CD4-positive, alpha-beta memory T cell (primary cell): ENCODE measurements at regions not wholly inside any gene's neighbourhood (a gene's known extent, or its start where the extent isn't known, plus 50 kb on each side); places are given as distances from the start of the nearest gene placed in this dataset.

ENCODE experiments used
- CTCF ChIA-PET: fragments of 350-600 bp; sonication (Branson Sonifier 250); formaldehyde crosslinking; loops from one replicate; lab custom pipeline; 2021; ENCODE audit warnings: inconsistent platforms; ENCODE audit not compliant: partially characterized antibody; lab: Charles Lee
- POLR2A ChIA-PET: fragments of 350-600 bp; sonication (Branson Sonifier 250); formaldehyde crosslinking; loops from one replicate; lab custom pipeline; 2021; ENCODE audit not compliant: partially characterized antibody; lab: Charles Lee
- DNase-seq, 5 donors: peaks; one replicate each; pipeline versions ENCODE4 v3.0.0 to v3.0.0-alpha.2; 2020 to 2022; ENCODE audit warnings: mixed read lengths in 1 of 5
- H3K27ac ChIP-seq: one replicate; pipeline ENCODE4 v1.7.0; 2013; ENCODE audit warnings: low read depth, low read length
- H3K27me3 ChIP-seq: 2 replicates; pipeline ENCODE4 v1.7.0; 2013; ENCODE audit warnings: mild to moderate bottlenecking, low read length, moderate library complexity; ENCODE audit not compliant: insufficient read depth
- H3K36me3 ChIP-seq: 2 replicates; pipeline ENCODE4 v1.7.0; 2013; ENCODE audit warnings: mild to moderate bottlenecking, low read length, moderate library complexity; ENCODE audit not compliant: insufficient read depth
- H3K4me1 ChIP-seq: 2 replicates; pipeline ENCODE4 v1.7.0; 2013; ENCODE audit warnings: mild to moderate bottlenecking, low read length, moderate library complexity; ENCODE audit not compliant: insufficient read depth
- H3K4me3 ChIP-seq, 2 donors: one replicate each; pipeline ENCODE4 v1.7.0; 2013; ENCODE audit warnings: low read length in 2 of 2, mild to moderate bottlenecking in 1 of 2
- H3K9me3 ChIP-seq, 2 donors: one replicate each; pipeline ENCODE4 v1.7.0; 2013; ENCODE audit warnings: low read length in 2 of 2, control low read depth in 1 of 2; ENCODE audit not compliant: control insufficient read depth in 1 of 2
- H3K27ac Mint-ChIP-seq, 7 donors: one replicate each; pipeline ENCODE4 v1.8.0; 2020 to 2021; ENCODE audit warnings: mixed read lengths in 7 of 7, mild to moderate bottlenecking in 6 of 7, inconsistent platforms in 3 of 7, moderate library complexity in 3 of 7
- H3K27me3 Mint-ChIP-seq, 2 donors: one replicate each; pipeline ENCODE4 v1.8.0; 2020 to 2021; ENCODE audit warnings: mixed read lengths in 2 of 2
- H3K36me3 Mint-ChIP-seq, 2 donors: one replicate each; pipeline ENCODE4 v1.8.0; 2020 to 2021; ENCODE audit warnings: mixed read lengths in 2 of 2, inconsistent platforms in 1 of 2, mild to moderate bottlenecking in 1 of 2
- H3K4me1 Mint-ChIP-seq, 4 donors: one replicate each; pipeline ENCODE4 v1.8.0; 2020 to 2021; ENCODE audit warnings: mixed read lengths in 4 of 4, mild to moderate bottlenecking in 1 of 4
- H3K4me3 Mint-ChIP-seq, 8 donors: one replicate each; pipeline ENCODE4 v1.8.0; 2020 to 2021; ENCODE audit warnings: mixed read lengths in 8 of 8, mild to moderate bottlenecking in 7 of 8, moderate library complexity in 6 of 8, inconsistent platforms in 3 of 8
- H3K9me3 Mint-ChIP-seq, 8 donors: one replicate each; pipeline ENCODE4 v1.8.0; 2020 to 2021; ENCODE audit warnings: mixed read lengths in 8 of 8, mild to moderate bottlenecking in 5 of 8, inconsistent platforms in 3 of 8, moderate library complexity in 1 of 8
- intact Hi-C: fragments of 100-400 bp; cut with micrococcal nuclease; formaldehyde crosslinking; loops from one replicate; pipeline ENCODE4 v1.15.1; 2023

DNA sequence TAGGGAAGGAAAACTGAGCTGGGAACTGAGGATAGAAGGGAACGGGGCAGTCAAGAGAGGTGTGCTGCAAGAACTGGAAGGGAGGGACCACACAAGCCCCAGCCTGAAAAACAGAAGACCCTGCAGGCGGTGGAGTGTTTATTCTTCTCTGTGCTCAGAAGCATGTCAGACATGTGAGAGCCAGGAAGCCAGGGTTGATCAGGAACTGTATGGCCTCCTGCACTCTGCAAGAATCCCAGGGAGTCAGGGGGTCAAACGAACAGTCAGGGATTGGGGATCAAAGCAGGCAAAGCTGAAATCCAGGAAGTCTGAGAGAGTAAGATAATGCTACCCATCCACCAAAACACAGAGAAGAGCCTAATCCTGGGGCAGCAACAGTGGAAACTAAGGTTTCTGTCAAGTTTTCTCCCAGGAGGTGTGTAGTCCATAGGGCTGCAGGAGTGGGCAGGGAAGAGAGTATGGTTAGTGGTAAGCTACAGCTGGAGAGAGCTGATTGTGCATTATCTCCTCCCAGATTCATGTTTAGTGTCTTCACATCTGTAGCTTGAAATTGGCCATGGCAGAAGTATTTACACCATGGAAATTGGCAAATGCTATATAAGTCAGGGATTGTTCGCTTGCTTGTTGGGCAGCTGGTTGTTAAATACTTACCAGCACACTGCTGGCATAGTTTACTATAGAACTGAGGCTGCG, 115.4 kb upstream of the SLC44A1 start:
- H3K9me3 Mint-ChIP-seq: peaks cover 0 to 3% (median 0%) of the 10 kb centered on the region in 8 donors
- Histone ChIP-seq H3K4me3 (no peak overlapping the region), H3K9me3 (no peaks in the 10 kb centered on the region), H3K27ac (no peak overlapping the region), H3K36me3 (no peaks in the 10 kb centered on the region), H3K4me1 (peaks cover 47% of the 10 kb centered on the region), H3K27me3 (no peaks in the 10 kb centered on the region)
- H3K27me3 Mint-ChIP-seq: peaks cover 0 to 1% of the 10 kb centered on the region in 2 donors
- peak overlapping the region; percentile 13 to 84 (median 65) for H3K27ac Mint-ChIP-seq
- peak overlapping the region; percentile 9 to 71 (median 60) for H3K4me3 Mint-ChIP-seq
- DNase-seq: no peak
- ChIA-PET POLR2A (interaction anchor here (0.7 to 1.9 kb wide), 4 partner anchors 12 to 138 kb away, joined by 3 to 13 read pairs (median 4); partner anchors contain the start of gene SLC44A1), CTCF (interaction anchor here (1.0 to 1.3 kb wide), 3 partner anchors 15 to 266 kb away, joined by 3 to 5 read pairs (median 4); no protein-coding TSS in a partner anchor)
- intact Hi-C loops: loop anchor here (1.0 to 10.0 kb wide), 5 partner anchors 14 to 1037 kb away; partner anchors contain the start of genes SLC44A1 and SMC2
- no peaks in the 10 kb centered on the region for H3K36me3 Mint-ChIP-seq
- peaks cover 40 to 75% (median 53%) of the 10 kb centered on the region in 4 donors for H3K4me1 Mint-ChIP-seq

DNA sequence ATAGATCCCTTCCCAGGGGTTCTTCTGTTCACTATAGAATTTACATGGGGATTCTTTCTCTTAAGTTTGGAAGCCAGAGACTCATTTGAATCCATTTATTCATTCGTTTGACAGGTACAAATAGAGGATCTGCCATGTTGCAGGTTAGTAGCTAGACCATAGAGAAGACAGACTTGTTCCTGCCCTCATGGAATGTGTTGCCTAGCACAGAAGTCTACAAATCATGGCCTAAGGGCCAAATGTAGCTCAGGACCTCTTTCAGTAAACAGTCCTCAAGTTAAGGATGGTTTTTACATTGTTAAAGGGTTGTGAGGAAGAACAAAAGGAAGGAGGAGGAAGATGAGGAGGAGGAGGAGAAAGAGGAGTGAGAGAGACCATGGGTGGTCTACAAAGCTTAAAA, 114.7 kb upstream of the SLC44A1 start:
- H3K27me3 ChIP-seq: no peaks in the 10 kb centered on the region
- ChIA-PET POLR2A (interaction anchor here (0.9 kb wide), 1 partner anchor 138 kb away, joined by 3 read pairs; no protein-coding TSS in a partner anchor), CTCF (interaction anchor here (1.0 to 1.3 kb wide), 2 partner anchors 203 to 267 kb away, joined by 4 to 5 read pairs; no protein-coding TSS in a partner anchor)
- no peak for DNase-seq
- no peak overlapping the region for H3K4me3 ChIP-seq
- Mint-ChIP-seq H3K27me3 (peaks cover 0 to 1% of the 10 kb centered on the region in 2 donors), H3K4me3 (no peak overlapping the region), H3K36me3 (no peaks in the 10 kb centered on the region), H3K27ac (peak overlapping the region in 3 of 7 donors; percentile 30 to 84 (median 62)), H3K4me1 (peaks cover 39 to 75% (median 54%) of the 10 kb centered on the region in 4 donors), H3K9me3 (peaks cover 0 to 3% (median 0%) of the 10 kb centered on the region in 8 donors)
- peaks cover 47% of the 10 kb centered on the region for H3K4me1 ChIP-seq
- H3K36me3 ChIP-seq: no peaks in the 10 kb centered on the region
- no peaks in the 10 kb centered on the region for H3K9me3 ChIP-seq
- no peak overlapping the region for H3K27ac ChIP-seq
- intact Hi-C loops: loop anchor here (2.0 to 10.0 kb wide), 3 partner anchors 115 to 1037 kb away; partner anchors contain the start of genes SLC44A1 and SMC2

- Mint-ChIP-seq H3K36me3 (no peaks in the 10 kb centered on the region), H3K27me3 (peaks cover 0 to 1% of the 10 kb centered on the region in 2 donors), H3K4me1 (peaks cover 34 to 62% (median 47%) of the 10 kb centered on the region in 4 donors), H3K9me3 (peaks cover 0 to 3% (median 0%) of the 10 kb centered on the region in 8 donors), H3K27ac (peak overlapping the region in 1 of 7 donors; percentile 61), H3K4me3 (no peak overlapping the region)
- H3K4me1 ChIP-seq: peaks cover 32% of the 10 kb centered on the region
- no peaks in the 10 kb centered on the region for H3K36me3 ChIP-seq
- H3K9me3 ChIP-seq: no peaks in the 10 kb centered on the region
- no peak for DNase-seq
- intact Hi-C loops: no loop called here
- H3K27ac ChIP-seq: no peak overlapping the region
- CTCF ChIA-PET: no interaction called here
- no peaks in the 10 kb centered on the region for H3K27me3 ChIP-seq
- POLR2A ChIA-PET: no interaction called here
- no peak overlapping the region for H3K4me3 ChIP-seq
Measured at GRCh38 chr9:105131981-105132380, 112.5 kb upstream of the SLC44A1 start.

DNA sequence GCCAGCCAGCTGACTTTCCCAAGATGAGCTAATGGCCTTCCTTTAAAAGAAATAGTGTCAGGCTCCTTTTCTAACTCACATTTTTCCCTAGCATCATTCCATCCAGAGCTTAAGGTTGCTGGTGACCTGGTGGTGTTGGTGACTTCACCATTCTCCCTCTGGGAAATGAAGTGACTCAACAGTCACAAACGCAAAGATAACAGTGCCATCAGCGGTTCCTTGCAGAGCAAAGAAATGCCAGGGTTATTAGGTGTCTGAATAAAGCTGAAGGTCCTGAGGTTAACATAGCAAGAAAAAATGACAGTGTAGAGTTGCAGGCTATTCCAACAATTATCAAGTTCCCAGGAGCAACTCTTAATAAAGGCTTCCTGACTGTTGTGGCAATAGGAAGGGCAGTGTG, 111.8 kb upstream of the SLC44A1 start:
- no peaks in the 10 kb centered on the region for H3K36me3 ChIP-seq
- no peak overlapping the region for H3K4me3 ChIP-seq
- Mint-ChIP-seq H3K27me3 (peaks cover 0 to 1% of the 10 kb centered on the region in 2 donors), H3K4me3 (no peak overlapping the region), H3K9me3 (peaks cover 0 to 3% (median 0%) of the 10 kb centered on the region in 8 donors), H3K4me1 (peaks cover 29 to 56% (median 42%) of the 10 kb centered on the region in 4 donors), H3K27ac (no peak overlapping the region), H3K36me3 (no peaks in the 10 kb centered on the region)
- POLR2A ChIA-PET: no interaction called here
- H3K9me3 ChIP-seq: no peaks in the 10 kb centered on the region
- H3K4me1 ChIP-seq: peaks cover 25% of the 10 kb centered on the region
- CTCF ChIA-PET: no interaction called here
- intact Hi-C loops: no loop called here
- no peak for DNase-seq
- H3K27me3 ChIP-seq: no peaks in the 10 kb centered on the region
- H3K27ac ChIP-seq: no peak overlapping the region

DNA sequence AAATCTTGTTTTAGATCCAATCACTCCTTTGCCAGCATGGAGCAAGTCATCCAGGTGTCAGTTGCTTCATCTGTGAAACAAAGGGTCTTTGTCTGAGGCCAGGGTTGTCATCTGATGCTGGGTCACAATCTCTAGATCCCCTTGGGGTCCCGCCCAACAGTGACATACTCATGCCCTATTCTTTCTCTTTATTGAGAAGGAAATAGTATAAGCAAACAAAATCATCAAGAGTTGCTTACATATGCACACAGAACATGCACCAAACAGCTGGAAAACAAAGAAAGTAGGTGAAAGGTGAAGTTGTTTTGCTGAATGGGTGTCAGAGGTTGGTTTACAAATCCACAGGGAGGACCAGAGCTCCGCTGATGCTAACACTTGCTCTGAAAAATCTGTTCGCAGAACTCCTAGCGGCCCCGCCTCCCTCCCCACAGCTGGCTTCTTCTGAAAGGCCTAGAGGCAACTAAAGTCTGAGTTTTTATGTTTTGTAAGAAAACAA, 106.1 kb upstream of the SLC44A1 start:
- no peaks in the 10 kb centered on the region for H3K27me3 ChIP-seq
- ChIA-PET POLR2A (no interaction called here), CTCF (interaction anchor here (1.0 kb wide), 1 partner anchor 10 kb away, joined by 3 read pairs; no protein-coding TSS in a partner anchor)
- DNase-seq: no peak
- H3K27ac ChIP-seq: no peak overlapping the region
- H3K36me3 ChIP-seq: no peaks in the 10 kb centered on the region
- H3K4me3 ChIP-seq: no peak overlapping the region
- H3K27ac Mint-ChIP-seq: no peak overlapping the region
- H3K4me3 Mint-ChIP-seq: no peak overlapping the region
- H3K4me1 Mint-ChIP-seq: peaks cover 4 to 14% (median 6%) of the 10 kb centered on the region in 4 donors
- peaks cover 0 to 2% of the 10 kb centered on the region in 2 donors for H3K27me3 Mint-ChIP-seq
- intact Hi-C loops: no loop called here
- H3K4me1 ChIP-seq: no peaks in the 10 kb centered on the region
- no peaks in the 10 kb centered on the region for H3K9me3 Mint-ChIP-seq
- H3K9me3 ChIP-seq: no peaks in the 10 kb centered on the region
- no peaks in the 10 kb centered on the region for H3K36me3 Mint-ChIP-seq

GRCh38 chr9:105141146-105141975, 103.1 kb upstream of the SLC44A1 start:
- Histone ChIP-seq H3K36me3 (no peaks in the 10 kb centered on the region), H3K27ac (no peak overlapping the region), H3K27me3 (no peaks in the 10 kb centered on the region), H3K9me3 (no peaks in the 10 kb centered on the region), H3K4me1 (peaks cover 6% of the 10 kb centered on the region), H3K4me3 (no peak overlapping the region)
- no peaks in the 10 kb centered on the region for H3K9me3 Mint-ChIP-seq
- H3K27ac Mint-ChIP-seq: peak overlapping the region in 1 of 7 donors; percentile 66
- ChIA-PET CTCF (interaction anchor here (0.8 kb wide), 1 partner anchor 17 kb away, joined by 5 read pairs; no protein-coding TSS in a partner anchor), POLR2A (interaction anchor here (1.3 kb wide), 1 partner anchor 13 kb away, joined by 4 read pairs; no protein-coding TSS in a partner anchor)
- H3K36me3 Mint-ChIP-seq: no peaks in the 10 kb centered on the region
- H3K4me3 Mint-ChIP-seq: no peak overlapping the region
- no peak for DNase-seq
- intact Hi-C loops: no loop called here
- peaks cover 0 to 6% of the 10 kb centered on the region in 2 donors for H3K27me3 Mint-ChIP-seq
- H3K4me1 Mint-ChIP-seq: peaks cover 4 to 23% (median 8%) of the 10 kb centered on the region in 4 donors
